IMR-90 (cell line): ENCODE measurements at regions not wholly inside any gene's neighbourhood (a gene's known extent, or its start where the extent isn't known, plus 50 kb on each side); places are given as distances from the start of the nearest gene placed in this dataset.

Experiments
- ATAC-seq: fragments of 200-7000 bp; cut with Tn5 transposase; 2 replicates; pipeline ENCODE4 v1.9.1; 2020; ENCODE audit warnings: low read depth, mild to moderate bottlenecking, moderate library complexity
- BruUV-seq: library from RNA; stranded (reverse); fragments of 400-500 nt; replicated peaks from 2 replicates; lab custom pipeline; 2021; lab: Mats Ljungman, UMichigan
- CTCF ChIA-PET: fragments of 300-600 bp; formaldehyde crosslinking; extraction: SDS; loops from one replicate; lab custom pipeline; 2021; ENCODE audit warnings: antibody characterized with exemption; lab: Yijun Ruan, JAX
- POLR2A ChIA-PET: fragments of 300-600 bp; sonication (Branson Sonifier 250); formaldehyde crosslinking; loops from one replicate; lab custom pipeline; 2022; ENCODE audit warnings: antibody characterized with exemption; ENCODE audit not compliant: unreplicated experiment; lab: Charles Lee
- DNase-seq: peaks from one replicate; pipeline ENCODE4 v3.0.0; 2013
- H2AFZ ChIP-seq: replicated peaks from 2 replicates; pipeline ENCODE3; 2013; ENCODE audit warnings: low read length, mild to moderate bottlenecking; ENCODE audit not compliant: poor library complexity
- H2AK5ac ChIP-seq: 2 replicates; pipeline ENCODE4 v1.6.1; 2013; ENCODE audit warnings: low read depth, low read length, inconsistent platforms
- H2AK9ac ChIP-seq: replicated peaks from 2 replicates; pipeline ENCODE3; 2013; ENCODE audit warnings: mild to moderate bottlenecking, low read depth, low read length, moderate library complexity; ENCODE audit not compliant: poor library complexity
- H2BK120ac ChIP-seq: 2 replicates; pipeline ENCODE4 v1.6.1; 2013; ENCODE audit warnings: low read depth, low read length, inconsistent platforms
- H2BK15ac ChIP-seq: 3 replicates; pipeline ENCODE4 v1.6.1; 2013; ENCODE audit warnings: low read depth, low read length, inconsistent platforms
- H2BK20ac ChIP-seq: 2 replicates; pipeline ENCODE4 v1.6.1; 2013; ENCODE audit warnings: low read depth, mild to moderate bottlenecking, inconsistent platforms, low read length, moderate library complexity
- H2BK5ac ChIP-seq: 2 replicates; pipeline ENCODE4 v1.6.1; 2013; ENCODE audit warnings: mild to moderate bottlenecking, low read depth, low read length, inconsistent platforms; ENCODE audit not compliant: poor library complexity, severe bottlenecking
- H3K14ac ChIP-seq: replicated peaks from 2 replicates; pipeline ENCODE4 v1.6.1; 2013; ENCODE audit warnings: low read depth, low read length, inconsistent platforms
- H3K18ac ChIP-seq: 2 replicates; pipeline ENCODE4 v1.6.1; 2013; ENCODE audit warnings: low read depth, low read length, control low read depth
- H3K23ac ChIP-seq: 2 replicates; pipeline ENCODE4 v1.6.1; 2013; ENCODE audit warnings: low read depth, low read length, inconsistent platforms
- H3K27ac ChIP-seq: 2 replicates; pipeline ENCODE4 v1.5.1; 2013; ENCODE audit warnings: mild to moderate bottlenecking, control low read depth, low read length; ENCODE audit not compliant: insufficient read depth
- H3K27me3 ChIP-seq: 2 replicates; pipeline ENCODE4 v1.6.1; 2013; ENCODE audit warnings: low read length; ENCODE audit not compliant: control insufficient read depth, insufficient read depth
- H3K36me3 ChIP-seq: 2 replicates; pipeline ENCODE4 v1.6.1; 2013; ENCODE audit warnings: low read length, mixed read lengths; ENCODE audit not compliant: control insufficient read depth, insufficient read depth
- H3K4ac ChIP-seq: 2 replicates; pipeline ENCODE4 v1.6.1; 2013; ENCODE audit warnings: low read depth, low read length, inconsistent platforms
- H3K4me1 ChIP-seq: 2 replicates; pipeline ENCODE4 v1.6.1; 2013; ENCODE audit warnings: low read length, mixed read lengths; ENCODE audit not compliant: control insufficient read depth, insufficient read depth
- H3K4me2 ChIP-seq: 2 replicates; pipeline ENCODE4 v1.6.1; 2013; ENCODE audit warnings: low read depth, mild to moderate bottlenecking, control low read depth, low read length, moderate library complexity
- H3K4me3 ChIP-seq: 2 replicates; pipeline ENCODE4 v1.5.1; 2013; ENCODE audit warnings: low read depth, mild to moderate bottlenecking, control low read depth, low read length, moderate library complexity; ENCODE audit not compliant: insufficient read depth
- H3K56ac ChIP-seq: 2 replicates; pipeline ENCODE4 v1.6.1; 2013; ENCODE audit warnings: low read length, inconsistent platforms; ENCODE audit not compliant: insufficient read depth; ENCODE audit errors: extremely low read depth
- H3K79me1 ChIP-seq, 2 experiments: 2 replicates each; pipeline ENCODE4 v1.6.1; 2013; ENCODE audit warnings: low read length in 2 of 2, inconsistent platforms in 1 of 2, low read depth in 1 of 2
- H3K9ac ChIP-seq: 2 replicates; pipeline ENCODE4 v1.6.1; 2013; ENCODE audit warnings: low read depth, low read length, control low read depth
- H3K9me1 ChIP-seq: 2 replicates; pipeline ENCODE4 v1.6.1; 2013; ENCODE audit warnings: low read length, inconsistent platforms; ENCODE audit not compliant: insufficient read depth
- H3K9me3 ChIP-seq: 2 replicates; pipeline ENCODE4 v1.6.1; 2013; ENCODE audit warnings: low read length; ENCODE audit not compliant: control insufficient read depth, insufficient read depth
- H4K20me1 ChIP-seq: 2 replicates; pipeline ENCODE4 v1.6.1; 2013; ENCODE audit warnings: low read length, inconsistent platforms; ENCODE audit not compliant: insufficient read depth
- H4K5ac ChIP-seq: 2 replicates; pipeline ENCODE4 v1.6.1; 2013; ENCODE audit warnings: mild to moderate bottlenecking, low read depth, low read length, control low read depth
- H4K8ac ChIP-seq, 2 experiments: 2 replicates each; pipeline ENCODE4 v1.6.1; 2013; ENCODE audit warnings: low read depth in 2 of 2, low read length in 2 of 2, control low read depth in 1 of 2, inconsistent platforms in 1 of 2
- H4K91ac ChIP-seq: 2 replicates; pipeline ENCODE4 v1.6.1; 2013; ENCODE audit warnings: low read depth, low read length, inconsistent platforms; ENCODE audit not compliant: insufficient read depth
- WGBS, 2 experiments: methylation state at CpG; one replicate each; pipeline versions ENCODE4 v1.1.5 to v1.1.7; 2013; ENCODE audit warnings: missing lambda C conversion rate in 2 of 2; ENCODE audit not compliant: insufficient read length in 1 of 2; ENCODE audit errors: extremely low coverage in 2 of 2; 5-methylcytosine and 5-hydroxymethylcytosine counted together
- dilution Hi-C: fragments of 300-500 bp; cut with HindIII; formaldehyde crosslinking; loops from one replicate; pipeline ENCODE4 v1.14.3; 2018; ENCODE audit warnings: low sequenced_read_pairs; ENCODE audit not compliant: unreplicated experiment
- in situ Hi-C: fragments of 300-500 bp; cut with MboI; formaldehyde crosslinking; loops from 3 replicates; pipeline ENCODE4 v1.14.3; 2019; ENCODE audit warnings: low sequenced_read_pairs, inconsistent platforms, mixed read lengths
- intact Hi-C: fragments of 100-400 bp; cut with micrococcal nuclease; formaldehyde crosslinking; loops from 2 replicates; pipeline ENCODE4 v1.10.0; 2022
- TF ChIP-seq, protein P1 (sequence below): fragments of 150-350 bp; IDR thresholded peaks from 2 replicates; pipeline ENCODE4 v1.6.1; 2016; ENCODE audit warnings: low read depth, mild to moderate bottlenecking, low read length, moderate library complexity, borderline replicate concordance

DNA sequence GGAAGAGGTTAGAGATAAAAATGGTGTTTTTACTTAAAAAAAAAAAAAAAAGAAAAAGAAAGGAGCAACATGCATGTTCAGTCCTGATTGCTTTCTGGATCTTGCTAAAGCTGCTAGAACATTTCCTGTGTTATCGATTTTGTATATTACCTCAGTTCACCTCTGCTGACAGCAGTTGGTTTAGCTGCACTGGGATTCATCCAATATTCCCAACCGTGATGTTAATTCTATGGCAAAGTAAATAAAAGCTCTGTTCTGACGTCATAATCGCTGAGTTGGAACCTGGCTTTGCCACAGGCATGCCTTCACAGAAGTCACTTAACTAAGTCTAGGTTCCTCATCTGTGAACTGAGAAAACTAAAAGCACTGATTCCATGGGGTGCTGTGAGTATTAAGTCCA, 90.7 kb upstream of the SORBS2 start:
- Histone ChIP-seq H2BK20ac (no peak overlapping the region), H3K27ac (no peak overlapping the region), H3K4me2 (no peak overlapping the region), H2BK5ac (no peak overlapping the region), H2AK5ac (no peak overlapping the region), H3K18ac (no peak overlapping the region), H3K36me3 (no peaks in the 10 kb centered on the region), H3K9me1 (no peaks in the 10 kb centered on the region), H4K5ac (no peak overlapping the region), H3K14ac (no peak overlapping the region), H4K20me1 (no peaks in the 10 kb centered on the region), H2AK9ac (no peak overlapping the region), H3K23ac (no peak overlapping the region), H3K56ac (no peak overlapping the region), H3K9ac (no peak overlapping the region), H2AFZ (no peak overlapping the region), H3K9me3 (no peaks in the 10 kb centered on the region), H3K4me3 (no peak overlapping the region), H3K4ac (no peak overlapping the region), H3K79me1 (no peaks in the 10 kb centered on the region), H4K91ac (no peak overlapping the region), H2BK120ac (no peak overlapping the region), H3K27me3 (peaks cover 22% of the 10 kb centered on the region), H4K8ac (no peak overlapping the region), H3K4me1 (no peaks in the 10 kb centered on the region), H2BK15ac (no peak overlapping the region)
- dilution Hi-C loops (no loop called here), intact Hi-C loops (no loop called here), in situ Hi-C loops (no loop called here)
- ChIA-PET CTCF (no interaction called here), POLR2A (no interaction called here)
- DNase-seq (peak; percentile 8), ATAC-seq (no peak)
- no TSS peak for BruUV-seq
- TF ChIP-seq, protein P1, sequence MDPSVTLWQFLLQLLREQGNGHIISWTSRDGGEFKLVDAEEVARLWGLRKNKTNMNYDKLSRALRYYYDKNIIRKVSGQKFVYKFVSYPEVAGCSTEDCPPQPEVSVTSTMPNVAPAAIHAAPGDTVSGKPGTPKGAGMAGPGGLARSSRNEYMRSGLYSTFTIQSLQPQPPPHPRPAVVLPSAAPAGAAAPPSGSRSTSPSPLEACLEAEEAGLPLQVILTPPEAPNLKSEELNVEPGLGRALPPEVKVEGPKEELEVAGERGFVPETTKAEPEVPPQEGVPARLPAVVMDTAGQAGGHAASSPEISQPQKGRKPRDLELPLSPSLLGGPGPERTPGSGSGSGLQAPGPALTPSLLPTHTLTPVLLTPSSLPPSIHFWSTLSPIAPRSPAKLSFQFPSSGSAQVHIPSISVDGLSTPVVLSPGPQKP: no peak
- WGBS, 2 experiments: 83% methylated on average over 1 of the region's 4 CpGs; no CpG with 5 or more reads in 1 of the 2 experiments
